Heart left ventricle (tissue), 16 donors: ENCODE measurements at regions not wholly inside any gene's neighbourhood (a gene's known extent, or its start where the extent isn't known, plus 50 kb on each side); places are given as distances from the start of the nearest gene placed in this dataset.

Experiments
- ATAC-seq, 4 donors: fragments of 200-7000 bp; cut with Tn5 transposase; one replicate each; pipeline ENCODE4 v1.9.1; 2020 to 2022; ENCODE audit warnings: moderate library complexity in 4 of 4, mild to moderate bottlenecking in 3 of 4, moderate number of reproducible peaks in 1 of 4
- DNase-seq, 5 donors: peaks; one replicate each; pipeline ENCODE4 v3.0.0-alpha.2; 2020
- H3K27ac ChIP-seq, 12 donors: fragments of 200-600 bp; sonication (generic) in 4 of 12; one replicate each; pipeline versions ENCODE4 v1.5.0 to v1.8.0; 2016 to 2022; ENCODE audit warnings: mild to moderate bottlenecking in 2 of 12
- H3K27me3 ChIP-seq, 9 donors: fragments of 200-600 bp; sonication (generic) in 2 of 9; one replicate each; pipeline versions ENCODE4 v1.5.1 to v1.8.0; 2016 to 2022; ENCODE audit warnings: mild to moderate bottlenecking in 3 of 9
- H3K36me3 ChIP-seq, 9 donors: fragments of 200-600 bp; sonication (generic) in 2 of 9; one replicate each; pipeline versions ENCODE4 v1.5.0 to v1.8.0; 2018 to 2022; ENCODE audit warnings: mild to moderate bottlenecking in 2 of 9
- H3K4me1 ChIP-seq, 12 donors: fragments of 200-600 bp; sonication (generic) in 4 of 12; one replicate each; pipeline versions ENCODE4 v1.5.0 to v1.8.0; 2016 to 2022; ENCODE audit warnings: mild to moderate bottlenecking in 3 of 12
- H3K4me3 ChIP-seq, 12 donors: fragments of 200-600 bp; sonication (generic) in 4 of 12; one replicate each; pipeline versions ENCODE4 v1.5.0 to v1.8.0; 2017 to 2022; ENCODE audit warnings: mild to moderate bottlenecking in 9 of 12, moderate library complexity in 4 of 12
- H3K9me3 ChIP-seq, 12 donors: fragments of 200-600 bp; sonication (generic) in 4 of 12; one replicate each; pipeline versions ENCODE4 v1.5.0 to v1.8.0; 2016 to 2022; ENCODE audit warnings: mild to moderate bottlenecking in 1 of 12
- CTCF ChIP-seq, 12 donors: fragments of 200-600 bp; sonication (generic) in 4 of 12; IDR thresholded peaks; one replicate each; pipeline versions ENCODE4 v1.5.0 to v1.8.0; 2018 to 2022; ENCODE audit warnings: antibody characterized with exemption in 12 of 12, mild to moderate bottlenecking in 5 of 12
- POLR2A ChIP-seq, 2 donors: fragments of 450-650 bp; IDR thresholded peaks; one replicate each; pipeline ENCODE4 v1.6.1; 2017; ENCODE audit warnings: antibody characterized with exemption in 2 of 2, mild to moderate bottlenecking in 2 of 2, moderate library complexity in 2 of 2
- WGBS, 4 donors: extraction: QIAGEN DNeasy Blood & Tissue Kit in 2 of 4; methylation state at CpG; one replicate each; pipeline versions ENCODE4 v1.1.5 to v1.1.7; 2013 to 2018; 5-methylcytosine and 5-hydroxymethylcytosine counted together
- intact Hi-C, 10 donors: fragments of 100-400 bp; cut with DNase I; formaldehyde crosslinking; loops; one replicate each; pipeline versions ENCODE4 v1.11.1 to v1.14.2; 2022
- donor health status: ischemic (EF 13 %, LVEDD 7.1; RV severe dilation, severe dysfunction).
- donor health status: healthy with polysubstance abuse.
- donor health status: DM: no; HTN: yes; CAD: no.
- donor health status: DM: no; HTN: no; CAD: no.
- donor health status: ischemic (EF 25% LVEDD 6.9; RV normal size, moderate dysfunction).
- donor health status: ischemic (EF 25% LVEDD 5.7; RV mildly dilated, moderate dysfunction).
- donor health status: healthy.
- donor health status: DM: yes; HTN: yes; CAD: no.
- donor health status: ischemic (EF 35%, LVEDD 5.7; RV mildly dilated, moderate dysfunction).
- donor health status: nonischemic (EF 11% LVEDD 7.7; RV severe dilation, severe dysfunction).
- donor health status: DM: yes; HTN: yes; CAD: no.
- donor health status: PGD.
- donor health status: ischemic (EF 29% LVEDD 5.4; RV normal size, mild dysfunction).
- donor health status: nonischemic (EF 23%, LVEDD 6.1; RV moderate dilation, normal function).

GRCh38 chr5:167283691-167284090 lies 1007.8 kb upstream of the WWC1 start:
- Histone ChIP-seq H3K4me1 (no peaks in the 10 kb centered on the region), H3K4me3 (no peak overlapping the region), H3K27ac (no peak overlapping the region), H3K27me3 (no peaks in the 10 kb centered on the region), H3K36me3 (no peaks in the 10 kb centered on the region), H3K9me3 (no peaks in the 10 kb centered on the region)
- intact Hi-C loops: no loop called here
- 70 to 73% (median 72%) methylated on average over 4 of the region's 4 CpGs for WGBS, 4 donors
- TF ChIP-seq POLR2A (IDR thresholded peaks at IDR 0.05): no peak
- TF ChIP-seq CTCF (IDR thresholded peaks at IDR 0.05): no peak
- DNase-seq: no peak
- no peak for ATAC-seq

GRCh38 chr5:167284222-167284890 lies 1007.1 kb upstream of the WWC1 start:
- no peak overlapping the region for H3K4me3 ChIP-seq
- intact Hi-C loops: no loop called here
- no peaks in the 10 kb centered on the region for H3K27me3 ChIP-seq
- 88 to 95% (median 92%) methylated on average over 6 of the region's 6 CpGs for WGBS, 4 donors
- no peaks in the 10 kb centered on the region for H3K4me1 ChIP-seq
- ATAC-seq (no peak), DNase-seq (no peak)
- TF ChIP-seq CTCF (IDR thresholded peaks at IDR 0.05): no peak
- no peak for TF ChIP-seq POLR2A (IDR thresholded peaks at IDR 0.05)
- no peak overlapping the region for H3K27ac ChIP-seq
- no peaks in the 10 kb centered on the region for H3K36me3 ChIP-seq
- H3K9me3 ChIP-seq: no peaks in the 10 kb centered on the region

GRCh38 chr5:167285591-167285990 lies 1005.9 kb upstream of the WWC1 start:
- DNase-seq (no peak), ATAC-seq (no peak)
- Histone ChIP-seq H3K27me3 (no peaks in the 10 kb centered on the region), H3K27ac (no peak overlapping the region), H3K36me3 (no peaks in the 10 kb centered on the region), H3K4me1 (no peaks in the 10 kb centered on the region), H3K4me3 (no peak overlapping the region), H3K9me3 (no peaks in the 10 kb centered on the region)
- 52 to 63% (median 57%) methylated on average over 5 of the region's 5 CpGs for WGBS, 4 donors
- TF ChIP-seq CTCF (IDR thresholded peaks at IDR 0.05) (no peak), POLR2A (IDR thresholded peaks at IDR 0.05) (no peak)
- intact Hi-C loops: no loop called here

GRCh38 chr5:167286891-167287290 lies 1004.6 kb upstream of the WWC1 start:
- ATAC-seq (no peak), DNase-seq (no peak)
- intact Hi-C loops: no loop called here
- no peak overlapping the region for H3K27ac ChIP-seq
- 95 to 100% (median 100%) methylated on average over 1 of the region's 1 CpG for WGBS, 4 donors
- TF ChIP-seq CTCF (IDR thresholded peaks at IDR 0.05) (no peak), POLR2A (IDR thresholded peaks at IDR 0.05) (no peak)
- no peaks in the 10 kb centered on the region for H3K9me3 ChIP-seq
- no peaks in the 10 kb centered on the region for H3K4me1 ChIP-seq
- no peaks in the 10 kb centered on the region for H3K27me3 ChIP-seq
- H3K4me3 ChIP-seq: no peak overlapping the region
- H3K36me3 ChIP-seq: no peaks in the 10 kb centered on the region
